Stomach (tissue), 8 donors: ENCODE measurements at regions not wholly inside any gene's neighbourhood (a gene's known extent, or its start where the extent isn't known, plus 50 kb on each side); places are given as distances from the start of the nearest gene placed in this dataset.
"Not testable (repeated sequence)": the region's sequence is repeated elsewhere in the genome, so short reads cannot be mapped to it uniquely, and the experiment has no call there.

Source experiments
- DNase-seq, 2 donors: peaks; one replicate each; pipeline versions ENCODE4 v3.0.0 to v3.0.0-alpha.2; 2013 to 2019
- H3K27ac ChIP-seq, 5 donors: fragments of 200-600 bp in 4 of 5; sonication (generic) in 4 of 5; one replicate each; pipeline ENCODE4 v1.5.1; 2013 to 2019; ENCODE audit warnings: mild to moderate bottlenecking in 1 of 5, moderate library complexity in 1 of 5
- H3K27me3 ChIP-seq, 3 donors: fragments of 200-600 bp; sonication (generic); one replicate each; pipeline ENCODE4 v1.5.1; 2017 to 2019; ENCODE audit warnings: mixed run types in 1 of 3
- H3K36me3 ChIP-seq, 4 donors: fragments of 200-600 bp; sonication (generic); 1 replicate in 3 of 4; 2 replicates in 1 of 4; pipeline ENCODE4 v1.5.1; 2016 to 2019
- H3K4me1 ChIP-seq, 4 donors: fragments of 200-600 bp; sonication (generic); one replicate each; pipeline ENCODE4 v1.5.1; 2016 to 2019
- H3K4me3 ChIP-seq, 4 donors: fragments of 200-600 bp; sonication (generic) in 3 of 4; one replicate each; pipeline ENCODE4 v1.5.1; 2016 to 2019; ENCODE audit warnings: mild to moderate bottlenecking in 1 of 4
- H3K9me3 ChIP-seq, 4 donors: fragments of 200-600 bp; sonication (generic); one replicate each; pipeline ENCODE4 v1.5.1; 2016 to 2019
- CTCF ChIP-seq, 7 experiments: fragments of 450-650 bp in 4 of 7; fragments of 200-600 bp in 3 of 7; sonication (generic) in 3 of 7; IDR thresholded peaks; one replicate each; pipeline ENCODE4 v1.5.1; 2016 to 2019; ENCODE audit warnings: antibody characterized with exemption in 7 of 7, control low read depth in 2 of 7, mild to moderate bottlenecking in 1 of 7
- EP300 ChIP-seq: sonication (generic); formaldehyde crosslinking; IDR thresholded peaks from one replicate; pipeline ENCODE4 v1.6.1; 2017; ENCODE audit warnings: antibody characterized with exemption
- POLR2A ChIP-seq, 4 donors: fragments of 450-650 bp; IDR thresholded peaks; one replicate each; pipeline ENCODE4 v1.6.1; 2016; ENCODE audit warnings: antibody characterized with exemption in 4 of 4, control low read depth in 2 of 4, mild to moderate bottlenecking in 1 of 4, moderate library complexity in 1 of 4
- POLR2AphosphoS5 ChIP-seq, 3 donors: sonication (generic); formaldehyde crosslinking; IDR thresholded peaks; one replicate each; pipeline ENCODE4 v1.6.1; 2016; ENCODE audit warnings: antibody characterized with exemption in 3 of 3
- WGBS, 5 donors: extraction: QIAGEN DNeasy Blood & Tissue Kit in 3 of 5; methylation state at CpG; one replicate each; pipeline versions ENCODE4 v1.1.5 to v1.1.7; 2013 to 2018; 5-methylcytosine and 5-hydroxymethylcytosine counted together
- intact Hi-C: fragments of 100-400 bp; cut with DNase I; formaldehyde crosslinking; loops from one replicate; pipeline ENCODE4 v1.15.1; 2023; ENCODE audit warnings: low total_unique reads
- donor health status: healthy with polysubstance abuse.
- donor health status: Bipolar disorder and iron deficiency.
- donor health status: healthy.

GRCh38 chr1:80540149-80540548 lies 1260.6 kb upstream of the ADGRL2 start:
- WGBS, 5 donors, result 52 to 82% (median 71%) methylated on average over 1 of the region's 1 CpG
- H3K4me1 ChIP-seq, result no peaks in the 10 kb centered on the region

GRCh38 chr1:80539298-80539697 lies 1261.4 kb upstream of the ADGRL2 start:
- intact Hi-C loops, H3K9me3 ChIP-seq, H3K4me1 ChIP-seq, H3K36me3 ChIP-seq, H3K4me3 ChIP-seq, H3K27ac ChIP-seq, H3K27me3 ChIP-seq, DNase-seq: not testable (repeated sequence)
- 92 to 97% (median 96%) methylated on average over 8 of the region's 8 CpGs for WGBS, 5 donors

More at GRCh38 chr1:80540149-80540548, 1260.6 kb upstream of the ADGRL2 start:
- intact Hi-C loops, result no loop called here
- no peak for TF ChIP-seq CTCF (IDR thresholded peaks at IDR 0.05)
- H3K36me3 ChIP-seq, result no peaks in the 10 kb centered on the region
- H3K4me3 ChIP-seq, result no peak overlapping the region
- DNase-seq, result no peak
- no peak overlapping the region for H3K27ac ChIP-seq
- H3K27me3 ChIP-seq, result no peaks in the 10 kb centered on the region
- H3K9me3 ChIP-seq, result no peaks in the 10 kb centered on the region

GRCh38 chr1:80536461-80536860 lies 1264.3 kb upstream of the ADGRL2 start:
- intact Hi-C loops, result no loop called here
- WGBS, 5 donors, result 71 to 86% (median 82%) methylated on average over 4 of the region's 4 CpGs

GRCh38 chr1:80535466-80535865 lies 1265.3 kb upstream of the ADGRL2 start:
- no peak for TF ChIP-seq POLR2A (IDR thresholded peaks at IDR 0.05)
- TF ChIP-seq EP300, result no peak
- no peak for TF ChIP-seq CTCF (IDR thresholded peaks at IDR 0.05)
- no peak for TF ChIP-seq POLR2AphosphoS5 (IDR thresholded peaks at IDR 0.05)
- Histone ChIP-seq H3K27me3 (no peaks in the 10 kb centered on the region), H3K4me1 (peaks cover 0 to 9% (median 2%) of the 10 kb centered on the region in 4 donors), H3K27ac (no peak overlapping the region), H3K4me3 (no peak overlapping the region), H3K9me3 (no peaks in the 10 kb centered on the region), H3K36me3 (no peaks in the 10 kb centered on the region)
- 67 to 83% (median 74%) methylated on average over 2 of the region's 2 CpGs for WGBS, 5 donors
- intact Hi-C loops, result no loop called here
- no peak for DNase-seq

More at GRCh38 chr1:80536461-80536860, 1264.3 kb upstream of the ADGRL2 start:
- no peaks in the 10 kb centered on the region for H3K9me3 ChIP-seq
- H3K27ac ChIP-seq, result no peak overlapping the region
- DNase-seq, result no peak
- no peaks in the 10 kb centered on the region for H3K27me3 ChIP-seq
- no peak overlapping the region for H3K4me3 ChIP-seq
- H3K36me3 ChIP-seq, result no peaks in the 10 kb centered on the region
- H3K4me1 ChIP-seq, result peaks cover 0 to 9% (median 2%) of the 10 kb centered on the region in 4 donors
- no peak for TF ChIP-seq EP300
- no peak for TF ChIP-seq POLR2A (IDR thresholded peaks at IDR 0.05)
- no peak for TF ChIP-seq CTCF (IDR thresholded peaks at IDR 0.05)
- TF ChIP-seq POLR2AphosphoS5 (IDR thresholded peaks at IDR 0.05), result no peak

GRCh38 chr1:80534606-80535360 lies 1266.0 kb upstream of the ADGRL2 start:
- 76 to 82% (median 77%) methylated on average over 2 of the region's 2 CpGs for WGBS, 5 donors
- peaks cover 0 to 9% (median 2%) of the 10 kb centered on the region in 4 donors for H3K4me1 ChIP-seq
- no peaks in the 10 kb centered on the region for H3K36me3 ChIP-seq
- intact Hi-C loops, result no loop called here
- no peaks in the 10 kb centered on the region for H3K9me3 ChIP-seq
- TF ChIP-seq EP300 (no peak), POLR2AphosphoS5 (IDR thresholded peaks at IDR 0.05) (no peak), POLR2A (IDR thresholded peaks at IDR 0.05) (no peak), CTCF (IDR thresholded peaks at IDR 0.05) (no peak)
- no peak for DNase-seq
- no peaks in the 10 kb centered on the region for H3K27me3 ChIP-seq
- no peak overlapping the region for H3K4me3 ChIP-seq
- H3K27ac ChIP-seq, result no peak overlapping the region
